Left cardiac atrium (tissue), 4 donors: ENCODE measurements at regions not wholly inside any gene's neighbourhood (a gene's known extent, or its start where the extent isn't known, plus 50 kb on each side); places are given as distances from the start of the nearest gene placed in this dataset.
"Not testable (repeated sequence)": the region's sequence is repeated elsewhere in the genome, so short reads cannot be mapped to it uniquely, and the experiment has no call there.

Source experiments
- ATAC-seq, 2 donors: fragments of 200-7000 bp; cut with Tn5 transposase; one replicate each; pipeline ENCODE4 v1.9.1; 2020; ENCODE audit warnings: mild to moderate bottlenecking in 2 of 2, moderate library complexity in 2 of 2
- DNase-seq: peaks from one replicate; pipeline ENCODE4 v3.0.0-alpha.2; 2020
- intact Hi-C, 2 donors: fragments of 100-400 bp; cut with DNase I; formaldehyde crosslinking; loops; one replicate each; pipeline versions ENCODE4 v1.14.1 to v1.15.1; 2022 to 2023
- donor health status: DM: no; HTN: yes; CAD: no.
- donor health status: DM: no; HTN: yes; CAD: no; lungs with severe emphysema.
- donor health status: DM: yes; HTN: yes; CAD: no.
- donor health status: Dilated cardiomyopathy.

DNA sequence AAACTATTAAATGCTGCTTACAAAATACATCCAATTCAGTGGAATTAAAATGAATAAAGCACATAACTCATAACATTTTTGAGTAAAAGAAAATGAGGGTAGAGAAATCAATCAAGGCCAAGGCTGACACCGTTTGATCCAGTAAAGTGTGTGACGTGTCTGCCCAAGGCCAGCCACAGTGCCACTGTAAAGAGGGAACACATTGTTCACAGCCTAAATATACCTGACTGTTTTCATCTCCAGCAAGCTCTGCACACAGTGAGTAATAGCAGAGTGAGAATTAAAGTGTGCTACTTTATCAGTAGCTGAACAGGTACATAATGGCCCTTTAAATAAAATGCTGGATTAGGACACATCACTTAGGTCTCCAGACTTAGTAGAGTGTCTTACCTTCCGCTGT is 130.8 kb upstream of the DPP6 start:
- ATAC-seq = no peak
- intact Hi-C loops = no loop called here
- DNase-seq = no peak

DNA sequence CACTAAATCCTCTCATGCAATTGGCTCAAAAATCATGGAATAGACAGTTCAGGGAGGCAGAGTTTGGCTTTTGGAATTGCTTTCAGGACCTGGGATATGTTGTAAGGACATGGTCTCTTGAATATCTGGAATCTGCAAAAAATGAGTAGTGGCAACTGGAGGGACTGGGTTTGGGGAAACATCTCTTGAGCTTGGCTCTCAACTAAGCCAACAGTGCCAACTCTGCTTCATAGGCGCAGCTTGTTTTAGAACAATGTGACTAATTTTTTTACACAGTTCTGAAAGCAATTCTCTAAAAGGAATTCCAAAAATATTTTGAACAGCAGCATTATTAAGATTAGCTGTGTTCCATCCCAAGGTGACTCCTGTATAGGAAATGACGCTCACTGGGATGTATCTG is 121.5 kb upstream of the DPP6 start:
- ATAC-seq (no peak), DNase-seq (no peak)
- intact Hi-C loops = no loop called here

DNA sequence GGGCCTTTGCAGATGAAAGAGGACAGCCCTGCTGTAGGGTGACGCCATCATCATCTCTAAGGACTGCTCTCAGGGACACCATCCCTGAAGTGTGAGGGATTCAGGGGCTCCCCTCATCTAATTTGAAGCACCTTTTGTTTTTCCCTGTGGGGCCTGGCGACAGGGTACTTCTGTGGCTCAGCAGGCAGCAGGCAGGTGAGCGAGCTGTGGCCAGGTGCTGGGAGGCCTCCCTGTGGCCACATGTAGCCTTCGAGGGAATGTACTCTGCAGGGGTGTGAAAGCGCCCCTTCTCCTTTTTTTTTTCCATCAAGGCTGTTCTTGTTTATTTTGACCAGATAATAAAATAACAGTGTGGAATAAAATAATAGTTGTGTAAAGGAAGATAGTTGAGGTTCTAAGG is 118.2 kb upstream of the DPP6 start:
- ATAC-seq = no peak
- intact Hi-C loops = no loop called here
- no peak for DNase-seq

DNA sequence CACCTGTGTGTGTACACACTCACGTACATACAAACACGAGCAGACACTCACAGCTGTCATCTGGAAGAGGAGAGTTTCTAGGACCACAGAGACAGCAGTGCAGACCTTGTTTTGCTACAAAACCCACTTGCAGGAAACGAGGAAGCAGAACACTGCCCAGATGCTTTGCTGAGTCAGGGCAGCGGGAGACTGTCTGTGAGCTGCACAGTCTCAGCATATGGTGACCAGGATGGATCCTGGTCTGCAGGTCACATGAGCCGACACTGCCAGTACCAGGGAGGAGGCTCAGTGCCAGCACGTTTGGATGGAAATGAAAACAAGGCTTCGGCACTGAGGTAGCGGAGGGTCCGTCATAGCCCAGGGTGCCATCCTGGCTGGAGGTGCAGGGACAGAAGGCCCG is 117.6 kb upstream of the DPP6 start:
- no peak for DNase-seq
- intact Hi-C loops = no loop called here
- no peak for ATAC-seq

DNA sequence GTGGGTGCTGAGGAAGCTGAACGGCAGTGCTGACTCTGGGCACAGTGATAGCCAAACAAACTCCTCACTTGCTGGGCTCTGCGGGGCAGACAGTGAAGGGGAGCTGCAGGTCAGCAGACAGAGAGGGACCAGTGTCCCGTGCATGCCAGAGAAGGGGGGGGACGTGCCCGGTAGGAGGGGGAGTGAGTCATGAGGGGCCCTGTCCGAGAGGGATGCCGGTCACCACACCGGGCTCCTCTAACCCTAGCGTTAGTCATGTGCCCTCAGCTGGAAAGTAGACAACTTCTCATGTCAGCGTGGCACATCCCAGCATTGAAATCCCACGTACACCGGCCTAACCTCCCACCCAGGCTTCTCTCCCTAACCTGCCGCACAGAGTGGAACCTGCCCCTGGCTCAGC is 117.1 kb upstream of the DPP6 start:
- no peak for DNase-seq
- intact Hi-C loops = no loop called here
- ATAC-seq = no peak

DNA sequence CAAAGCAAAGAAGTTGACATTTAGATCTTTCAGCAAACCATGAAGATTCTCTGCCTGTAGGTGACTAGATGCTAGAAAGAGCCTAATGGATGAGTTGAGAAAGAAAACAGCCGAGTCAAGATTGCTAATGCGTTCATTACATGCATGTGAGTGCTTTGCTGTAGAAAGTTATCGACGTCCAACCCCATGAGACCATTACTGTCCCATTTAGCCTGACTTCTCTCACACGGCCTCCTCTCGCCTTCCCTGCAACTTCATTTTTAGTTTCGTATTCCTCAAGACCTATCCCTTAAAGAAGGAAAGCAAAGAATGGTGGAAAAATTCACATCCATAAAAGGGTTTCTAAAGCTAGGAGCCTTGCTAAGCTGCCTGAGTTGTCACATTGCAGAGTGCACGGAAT is 113.7 kb upstream of the DPP6 start:
- no peak for DNase-seq

DNA sequence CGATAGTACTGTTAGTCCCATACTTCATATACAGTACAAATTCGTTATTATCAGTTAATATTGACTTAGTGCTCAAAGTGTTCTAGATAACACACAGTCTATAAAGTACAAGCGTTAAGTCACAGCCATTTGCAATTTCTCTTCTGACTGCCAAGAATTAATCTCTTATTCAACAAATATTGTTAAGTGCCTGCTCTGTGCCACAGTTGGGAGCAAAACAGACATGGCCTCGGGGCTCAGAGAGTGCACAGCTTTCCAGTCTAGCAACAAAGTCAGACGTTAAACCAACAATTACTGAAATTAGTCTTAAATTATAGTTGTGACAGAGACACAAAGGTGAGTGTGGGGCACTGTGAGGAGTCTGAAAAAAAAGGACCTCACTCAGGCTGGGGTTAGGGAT is 113.0 kb upstream of the DPP6 start:
- intact Hi-C loops = no loop called here
- DNase-seq = no peak
- ATAC-seq = no peak

More for the DNA sequence above, 113.7 kb upstream of the DPP6 start:
- no peak for ATAC-seq
- intact Hi-C loops = no loop called here

DNA sequence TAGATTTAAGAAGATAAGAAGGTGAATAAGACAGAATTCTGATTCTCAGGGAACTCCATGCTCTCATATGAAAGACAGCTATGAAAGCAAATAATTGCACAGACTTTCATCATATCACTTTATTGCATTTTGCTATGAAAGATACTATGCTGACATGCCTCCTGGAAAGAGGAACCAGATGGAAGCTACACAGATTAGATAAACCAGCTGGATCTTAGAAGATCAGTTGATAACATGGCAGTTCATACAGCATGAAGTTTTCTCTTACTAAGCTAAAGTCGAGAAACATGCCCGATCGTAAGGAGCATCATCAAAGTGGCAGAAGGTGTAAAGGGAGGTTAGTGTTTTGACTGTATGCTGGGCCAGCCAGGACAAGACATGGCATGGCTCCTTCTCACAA is 112.5 kb upstream of the DPP6 start:
- DNase-seq (no peak), ATAC-seq (no peak)
- intact Hi-C loops = no loop called here

DNA sequence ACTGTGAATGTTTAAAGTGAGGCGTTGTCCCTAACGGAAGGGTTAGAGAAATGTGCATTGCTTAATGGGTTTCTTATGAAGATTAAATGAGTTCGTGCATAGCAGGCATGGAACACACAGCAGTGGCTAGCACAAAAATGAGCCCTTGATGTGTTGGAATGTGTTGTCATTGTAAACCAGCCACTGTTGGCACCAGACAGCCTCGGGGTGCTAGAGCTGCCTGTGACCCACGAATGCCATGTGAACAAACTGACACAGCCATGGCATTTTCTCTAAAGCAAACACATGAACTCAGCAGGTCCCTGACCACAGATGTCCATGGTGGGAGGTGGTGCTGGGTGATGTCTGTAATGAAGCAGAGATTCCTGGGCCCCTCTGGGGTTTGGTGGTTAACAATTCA is 111.1 kb upstream of the DPP6 start:
- DNase-seq = no peak
- no peak for ATAC-seq
- intact Hi-C loops = no loop called here

DNA sequence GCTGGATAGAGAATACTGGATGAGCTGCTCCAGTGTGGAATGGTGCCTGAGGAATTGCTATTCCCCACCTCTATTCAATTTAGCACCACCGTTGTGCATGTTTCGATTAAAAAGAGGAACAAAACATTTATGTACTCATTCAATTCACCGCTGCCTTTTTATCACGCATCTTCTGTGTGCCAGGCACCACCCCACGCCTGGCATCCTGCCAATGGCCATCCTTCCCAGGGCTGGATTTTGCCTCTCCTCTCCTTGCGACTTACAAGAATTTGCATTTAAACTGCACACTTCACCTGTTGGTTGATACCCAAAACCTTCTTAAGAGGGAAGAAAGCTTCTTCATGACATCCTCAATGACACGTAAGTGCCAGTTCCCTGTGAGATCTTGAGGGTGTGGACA is 110.2 kb upstream of the DPP6 start:
- DNase-seq (no peak), ATAC-seq (no peak)
- intact Hi-C loops = no loop called here

DNA sequence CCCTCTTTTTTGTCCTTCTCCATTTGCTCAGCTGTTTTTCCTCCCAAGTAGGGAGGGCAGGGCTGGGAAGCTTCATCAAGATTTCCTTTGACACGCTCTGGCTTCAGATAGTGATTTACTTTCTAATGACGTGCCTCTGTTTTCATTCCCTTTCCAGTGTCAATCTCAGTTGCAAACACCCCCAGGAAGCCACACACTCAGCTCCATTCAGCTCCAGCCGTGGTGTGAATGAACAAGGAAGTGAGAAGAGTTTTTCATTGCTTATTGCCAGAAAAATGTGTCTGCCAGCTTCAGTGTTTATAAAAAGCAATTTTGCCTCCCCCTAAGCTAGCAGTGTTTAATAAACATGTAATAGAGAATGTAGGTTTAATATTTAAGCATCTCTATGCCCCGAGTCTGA is 108.7 kb upstream of the DPP6 start:
- ATAC-seq (no peak), DNase-seq (no peak)
- intact Hi-C loops = no loop called here

DNA sequence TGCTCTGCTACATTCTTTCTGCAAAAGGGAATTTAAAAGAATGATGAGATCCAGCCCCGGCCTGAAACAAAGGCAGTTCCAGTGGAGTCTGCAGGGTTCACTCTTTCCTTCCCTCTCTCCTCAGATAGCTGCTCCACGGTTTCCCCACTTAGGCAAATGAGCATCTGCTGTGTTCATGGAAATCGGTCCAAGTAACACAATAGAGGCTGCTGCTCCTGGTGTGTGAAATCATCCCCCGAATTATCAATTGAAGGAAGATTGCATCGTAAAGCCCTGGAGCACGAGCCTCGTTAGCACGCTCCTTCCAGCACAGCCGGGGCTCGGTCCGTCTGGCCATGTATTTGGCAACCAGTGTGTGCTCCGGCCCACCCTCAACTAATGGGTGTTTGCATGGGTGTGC is 108.3 kb upstream of the DPP6 start:
- no peak for DNase-seq
- intact Hi-C loops = no loop called here
- ATAC-seq = no peak

DNA sequence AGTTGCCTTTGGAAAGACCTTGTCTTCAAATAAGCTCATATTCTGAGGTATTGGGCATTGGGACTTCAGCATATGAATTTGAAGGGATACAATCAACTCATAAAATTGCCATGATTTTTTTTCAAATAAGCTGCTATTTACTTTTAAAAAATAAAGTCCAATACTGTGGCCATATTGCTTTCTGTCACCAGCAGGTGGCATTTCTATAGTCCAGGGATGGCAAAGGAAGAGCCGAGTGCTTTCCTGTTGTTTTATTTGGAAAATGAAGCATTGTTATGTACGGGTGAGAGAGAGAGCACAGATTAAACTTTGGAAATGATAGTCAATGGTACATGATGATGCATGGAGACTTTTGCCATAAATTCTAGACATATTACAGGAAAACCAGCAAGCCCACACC is 104.1 kb upstream of the DPP6 start:
- ATAC-seq (no peak), DNase-seq (no peak)
- intact Hi-C loops = no loop called here

DNA sequence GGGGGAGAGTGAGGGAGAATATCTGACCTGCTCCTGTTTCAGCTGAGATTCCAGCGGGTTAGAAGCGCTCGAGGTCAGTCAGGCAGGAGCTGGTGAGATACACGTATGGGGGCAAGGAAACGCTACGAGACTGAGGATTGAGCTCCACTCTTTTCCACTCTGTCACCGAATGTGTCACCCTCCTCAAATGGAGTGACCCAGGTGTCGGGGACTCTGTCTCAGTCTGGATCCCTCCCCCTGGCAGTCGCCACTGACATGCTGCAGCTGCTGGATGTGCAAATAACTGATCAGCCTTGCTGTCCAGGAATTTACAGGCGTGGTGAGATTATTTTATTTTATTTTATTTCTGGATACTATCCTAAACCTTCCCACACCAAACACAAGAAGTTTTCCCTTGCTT is 100.9 kb upstream of the DPP6 start:
- ATAC-seq = no peak
- intact Hi-C loops = no loop called here
- DNase-seq = no peak

DNA sequence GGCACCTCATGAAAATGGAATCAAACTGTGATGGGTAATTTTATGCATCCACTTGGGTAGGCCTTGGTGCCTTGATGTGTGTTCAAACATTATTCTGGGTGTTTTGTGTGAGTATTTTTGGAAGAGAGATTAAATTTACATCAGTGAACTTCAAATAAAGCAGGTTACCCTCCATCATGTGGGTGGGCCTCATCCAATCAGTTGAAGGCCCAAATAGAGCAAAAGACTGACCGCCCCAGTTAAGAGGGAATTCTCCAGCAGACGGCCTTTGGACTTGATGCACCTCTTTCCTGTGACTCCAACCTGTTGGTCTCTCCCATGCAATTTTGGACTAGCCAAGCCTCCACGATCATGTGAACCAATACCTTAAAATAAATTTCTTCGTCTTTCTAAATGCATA is 97.7 kb upstream of the DPP6 start:
- ATAC-seq (no peak), DNase-seq (no peak)
- intact Hi-C loops = no loop called here

DNA sequence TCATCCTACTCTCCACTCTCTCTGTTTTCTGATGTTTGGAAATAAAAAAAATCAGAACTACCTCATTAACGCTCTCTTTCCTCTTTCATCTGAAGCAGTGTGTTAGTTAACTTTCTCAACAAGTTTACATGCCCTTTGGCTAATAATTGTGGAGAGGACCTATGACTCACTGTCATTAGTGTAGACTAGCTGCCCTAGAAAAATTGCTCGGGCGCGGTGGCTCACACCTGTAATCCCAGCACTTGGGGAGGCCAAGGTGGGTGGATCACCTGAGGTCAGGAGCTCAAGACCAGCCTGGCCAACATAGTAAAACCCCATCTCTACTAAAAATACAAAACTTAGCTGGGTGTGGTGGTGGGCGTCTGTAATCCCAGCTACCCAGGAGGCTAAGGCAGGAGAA is 94.5 kb upstream of the DPP6 start:
- DNase-seq, intact Hi-C loops, ATAC-seq: not testable (repeated sequence)

DNA sequence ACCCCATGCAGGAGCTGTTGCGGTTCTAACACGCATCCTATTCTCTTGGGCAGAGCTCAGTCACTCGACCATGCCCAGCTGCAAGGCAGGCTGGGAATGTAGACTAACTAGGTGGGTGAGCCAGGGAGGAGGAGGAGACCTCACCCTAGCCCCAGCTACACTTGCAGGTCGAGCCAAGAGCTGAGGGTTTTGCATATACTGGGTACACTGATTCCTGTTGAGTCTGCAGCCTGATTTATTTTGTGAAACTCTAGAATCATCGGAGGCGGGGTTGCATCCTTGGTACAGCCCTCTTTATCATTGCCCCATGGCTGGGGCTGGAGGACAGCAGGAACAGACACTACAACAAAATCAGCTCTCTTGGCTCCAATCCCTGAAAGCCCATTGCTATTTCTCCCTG is 93.8 kb upstream of the DPP6 start:
- intact Hi-C loops, DNase-seq, ATAC-seq: not testable (repeated sequence)

DNA sequence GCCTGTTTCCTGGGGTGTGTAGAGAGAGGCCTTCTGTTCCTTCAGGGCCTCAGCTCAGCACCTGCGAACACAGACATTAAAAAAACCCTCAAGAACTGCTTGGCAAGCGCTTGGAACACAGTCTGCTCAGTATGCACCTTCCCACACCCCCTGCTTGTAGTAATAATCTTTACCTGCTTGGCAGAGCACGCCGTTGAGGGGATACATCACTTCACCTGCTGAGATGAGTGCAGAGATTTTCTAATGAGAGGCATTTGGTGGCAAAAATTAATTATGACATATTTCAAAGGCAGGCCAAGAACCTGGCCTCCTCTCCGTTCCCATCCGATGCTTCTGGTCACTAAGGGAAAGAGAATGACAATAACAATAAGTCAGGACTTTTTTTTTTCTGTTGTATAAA is 93.4 kb upstream of the DPP6 start:
- DNase-seq, intact Hi-C loops, ATAC-seq: not testable (repeated sequence)

DNA sequence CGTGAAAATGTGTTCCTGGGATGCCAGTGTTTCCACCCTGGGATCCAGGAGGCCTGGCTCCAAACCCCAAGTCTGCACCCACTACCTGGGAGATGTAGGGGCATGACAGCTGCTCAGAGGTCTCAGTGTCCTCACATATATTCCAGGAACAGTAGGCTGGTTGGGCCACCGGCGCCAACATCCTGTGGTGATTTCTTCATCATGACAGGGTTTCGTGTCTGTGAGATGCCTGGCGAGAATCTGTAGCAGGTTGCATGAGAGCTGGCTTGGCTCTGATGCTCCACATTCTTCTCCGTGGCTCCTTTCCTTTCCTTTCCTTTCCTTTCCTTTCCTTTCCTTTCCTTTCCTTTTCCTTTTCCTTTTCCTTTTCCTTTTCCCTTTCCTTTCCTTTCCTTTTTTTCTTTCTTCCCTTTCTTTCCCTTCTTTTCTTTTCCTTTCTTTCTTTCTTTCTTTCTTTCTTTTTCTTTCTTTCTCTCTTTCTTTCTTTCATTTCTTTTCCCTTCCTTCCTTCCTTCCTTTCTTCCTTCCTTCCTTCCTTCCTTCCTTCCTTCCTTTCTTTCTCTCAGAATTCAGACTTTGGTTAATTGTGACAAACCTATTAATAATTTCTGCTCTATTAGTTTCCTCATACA is 87.6 kb upstream of the DPP6 start:
- DNase-seq, intact Hi-C loops, ATAC-seq: not testable (repeated sequence)

DNA sequence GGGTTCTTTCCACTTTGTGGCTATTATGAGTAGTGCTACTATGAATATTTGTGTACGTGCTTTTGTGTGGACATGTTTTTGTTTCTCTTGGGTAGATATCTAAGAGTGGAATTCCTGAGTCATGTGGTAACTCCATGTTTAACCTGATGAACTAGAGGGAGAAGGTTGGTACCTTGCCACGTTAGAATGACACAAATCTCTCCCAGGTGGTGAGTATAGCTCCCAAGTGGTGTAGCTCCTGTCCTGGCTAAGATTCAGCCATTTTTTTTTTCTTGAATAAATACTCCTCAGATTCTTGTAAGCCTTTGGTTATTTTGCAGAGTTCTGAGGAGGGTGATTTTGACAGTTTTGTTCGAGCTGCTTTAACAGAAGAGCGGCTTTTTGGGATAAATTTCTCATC is 83.2 kb upstream of the DPP6 start:
- ATAC-seq, intact Hi-C loops: not testable (repeated sequence)

DNA sequence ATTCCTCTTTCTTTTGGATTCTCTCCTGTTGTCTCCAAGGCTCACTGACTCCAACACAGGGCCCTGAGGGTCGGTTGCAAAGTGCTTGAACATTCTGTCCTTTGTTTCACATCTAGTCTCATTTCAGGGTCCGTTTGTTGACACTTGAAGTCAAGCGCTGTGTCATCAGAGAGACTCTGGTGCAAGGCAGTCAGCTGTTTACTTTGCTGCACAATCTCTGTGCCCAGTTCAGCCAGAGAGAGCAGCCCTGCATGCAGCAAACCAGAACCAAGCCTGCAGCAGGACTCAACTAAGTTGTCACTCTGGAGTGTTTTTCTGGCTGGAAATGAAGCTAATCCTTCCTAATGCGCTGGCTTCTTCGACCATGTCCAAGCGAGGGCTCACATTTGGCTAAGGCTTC is 77.6 kb upstream of the DPP6 start:
- intact Hi-C loops, ATAC-seq, DNase-seq: not testable (repeated sequence)

More for the DNA sequence above, 83.2 kb upstream of the DPP6 start:
- not testable (repeated sequence) for DNase-seq

DNA sequence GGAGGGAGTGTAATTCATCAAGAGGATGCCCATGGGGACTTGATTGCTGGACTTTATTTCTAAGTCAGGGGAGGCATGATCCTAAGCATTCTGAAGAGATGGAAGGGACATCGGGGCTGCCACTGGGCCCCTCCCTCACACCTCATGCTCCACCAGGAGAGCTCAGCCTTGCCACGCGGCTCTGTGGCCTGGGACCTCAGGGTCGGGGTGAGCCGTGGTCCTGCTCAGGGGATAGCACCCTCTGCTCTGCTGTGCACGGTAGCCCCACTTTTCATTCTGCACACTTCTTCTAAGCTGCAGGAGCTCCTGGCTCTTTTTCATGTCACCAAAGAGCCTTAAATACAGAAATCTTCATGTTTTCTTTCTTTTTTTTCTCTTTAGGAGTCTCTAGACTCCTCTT is 75.5 kb upstream of the DPP6 start:
- intact Hi-C loops, DNase-seq, ATAC-seq: not testable (repeated sequence)
